Liver (tissue), 8 donors: ENCODE measurements at regions not wholly inside any gene's neighbourhood (a gene's known extent, or its start where the extent isn't known, plus 50 kb on each side); places are given as distances from the start of the nearest gene placed in this dataset.

Source experiments
- DNase-seq: peaks from one replicate; pipeline ENCODE4 v3.0.0-alpha.2; 2017; ENCODE audit warnings: low spot score
- H3K27ac ChIP-seq, 2 donors: one replicate each; pipeline ENCODE4 v1.7.0; 2013; ENCODE audit warnings: inconsistent platforms in 2 of 2, low read length in 2 of 2, control low read depth in 1 of 2, low read depth in 1 of 2, mild to moderate bottlenecking in 1 of 2
- H3K27me3 ChIP-seq, 4 donors: one replicate each; pipeline versions ENCODE4 v1.6.1 to v1.7.0; 2013; ENCODE audit warnings: low read length in 3 of 4, inconsistent platforms in 1 of 4, mild to moderate bottlenecking in 1 of 4, moderate library complexity in 1 of 4; ENCODE audit not compliant: control insufficient read depth in 4 of 4, insufficient read depth in 4 of 4
- H3K36me3 ChIP-seq, 4 donors: one replicate each; pipeline versions ENCODE4 v1.6.1 to v1.7.0; 2013; ENCODE audit warnings: low read length in 3 of 4, mild to moderate bottlenecking in 3 of 4, low read depth in 1 of 4, moderate library complexity in 1 of 4; ENCODE audit not compliant: control insufficient read depth in 4 of 4, insufficient read depth in 3 of 4
- H3K4me1 ChIP-seq, 4 donors: one replicate each; pipeline versions ENCODE4 v1.6.1 to v1.7.0; 2013; ENCODE audit warnings: low read length in 3 of 4, mild to moderate bottlenecking in 3 of 4, moderate library complexity in 1 of 4; ENCODE audit not compliant: control insufficient read depth in 4 of 4, insufficient read depth in 4 of 4
- H3K4me3 ChIP-seq, 3 donors: one replicate each; pipeline versions ENCODE4 v1.6.1 to v1.7.0; 2013; ENCODE audit warnings: low read length in 3 of 3, control low read depth in 1 of 3, low read depth in 1 of 3, mild to moderate bottlenecking in 1 of 3
- H3K9ac ChIP-seq, 2 donors: one replicate each; pipeline ENCODE4 v1.7.0; 2013; ENCODE audit warnings: low read length in 2 of 2, mild to moderate bottlenecking in 2 of 2, moderate library complexity in 2 of 2, control low read depth in 1 of 2, low read depth in 1 of 2
- H3K9me3 ChIP-seq, 4 donors: one replicate each; pipeline versions ENCODE4 v1.6.1 to v1.7.0; 2013; ENCODE audit warnings: low read length in 3 of 4; ENCODE audit not compliant: control insufficient read depth in 4 of 4
- EGR1 ChIP-seq, 2 donors: IDR thresholded peaks; 2 replicates each; pipeline ENCODE4 v1.6.1; 2016 to 2018; ENCODE audit warnings: antibody characterized with exemption in 2 of 2, low read depth in 2 of 2
- FOXA1 ChIP-seq: IDR thresholded peaks from 2 replicates; pipeline ENCODE4 v1.6.1; 2016; ENCODE audit warnings: antibody characterized with exemption
- FOXA2 ChIP-seq: IDR thresholded peaks from 2 replicates; pipeline ENCODE4 v1.6.1; 2016; ENCODE audit warnings: antibody characterized with exemption
- GABPA ChIP-seq, 2 donors: IDR thresholded peaks in 1 of 2; conservative IDR thresholded peaks in 1 of 2; 2 replicates each; pipeline ENCODE4 v1.6.1; 2016; ENCODE audit warnings: antibody characterized with exemption in 2 of 2, mild to moderate bottlenecking in 1 of 2, moderate library complexity in 1 of 2
- HNF4A ChIP-seq, 2 donors: conservative IDR thresholded peaks; 2 replicates each; pipeline ENCODE4 v1.6.1; 2016; ENCODE audit warnings: antibody characterized with exemption in 2 of 2, mild to moderate bottlenecking in 2 of 2
- HNF4G ChIP-seq: IDR thresholded peaks from 2 replicates; pipeline ENCODE4 v1.6.1; 2016; ENCODE audit warnings: antibody characterized with exemption
- JUND ChIP-seq, 2 donors: IDR thresholded peaks; 2 replicates each; pipeline ENCODE4 v1.6.1; 2016; ENCODE audit warnings: antibody characterized with exemption in 2 of 2
- MAX ChIP-seq: IDR thresholded peaks from 2 replicates; pipeline ENCODE4 v1.6.1; 2016; ENCODE audit warnings: antibody characterized with exemption
- NR2F2 ChIP-seq: IDR thresholded peaks from 2 replicates; pipeline ENCODE4 v1.6.1; 2016; ENCODE audit warnings: antibody characterized with exemption
- RAD21 ChIP-seq, 2 donors: IDR thresholded peaks; 2 replicates each; pipeline ENCODE4 v1.6.1; 2016; ENCODE audit warnings: antibody characterized with exemption in 2 of 2, mild to moderate bottlenecking in 2 of 2
- REST ChIP-seq: IDR thresholded peaks from 2 replicates; pipeline ENCODE4 v1.6.1; 2016; ENCODE audit warnings: antibody characterized with exemption, mild to moderate bottlenecking
- RXRA ChIP-seq, 2 donors: IDR thresholded peaks; 2 replicates each; pipeline ENCODE4 v1.6.1; 2017 to 2018; ENCODE audit warnings: antibody characterized with exemption in 2 of 2, mild to moderate bottlenecking in 1 of 2
- SP1 ChIP-seq: IDR thresholded peaks from 2 replicates; pipeline ENCODE4 v1.6.1; 2018; ENCODE audit warnings: antibody characterized with exemption, mild to moderate bottlenecking
- TAF1 ChIP-seq: conservative IDR thresholded peaks from 2 replicates; pipeline ENCODE4 v1.6.1; 2016; ENCODE audit warnings: antibody characterized with exemption, mild to moderate bottlenecking
- YY1 ChIP-seq: IDR thresholded peaks from 2 replicates; pipeline ENCODE4 v1.6.1; 2016; ENCODE audit warnings: antibody characterized with exemption, mild to moderate bottlenecking
- WGBS: extraction: QIAGEN DNeasy Blood & Tissue Kit; methylation state at CpG from one replicate; pipeline ENCODE4 v1.1.7; 2013; 5-methylcytosine and 5-hydroxymethylcytosine counted together
- TF ChIP-seq, protein P1 (sequence below): fragments of 150-350 bp; IDR thresholded peaks from 2 replicates; pipeline ENCODE4 v1.5.1; 2017; ENCODE audit warnings: improper control_type of control experiment, low read depth, low read length; ENCODE audit not compliant: missing input control
- TF ChIP-seq, protein P2 (sequence below): IDR thresholded peaks from 2 replicates; pipeline ENCODE4 v1.6.1; 2016; ENCODE audit warnings: antibody characterized with exemption
- TF ChIP-seq, protein P3 (sequence below): IDR thresholded peaks from 2 replicates; pipeline ENCODE4 v1.6.1; 2016; ENCODE audit warnings: antibody characterized with exemption
- donor health status: healthy.
- donor health status: healthy.
- donor health status: healthy.
- donor health status: healthy.
- donor health status: healthy.

DNA sequence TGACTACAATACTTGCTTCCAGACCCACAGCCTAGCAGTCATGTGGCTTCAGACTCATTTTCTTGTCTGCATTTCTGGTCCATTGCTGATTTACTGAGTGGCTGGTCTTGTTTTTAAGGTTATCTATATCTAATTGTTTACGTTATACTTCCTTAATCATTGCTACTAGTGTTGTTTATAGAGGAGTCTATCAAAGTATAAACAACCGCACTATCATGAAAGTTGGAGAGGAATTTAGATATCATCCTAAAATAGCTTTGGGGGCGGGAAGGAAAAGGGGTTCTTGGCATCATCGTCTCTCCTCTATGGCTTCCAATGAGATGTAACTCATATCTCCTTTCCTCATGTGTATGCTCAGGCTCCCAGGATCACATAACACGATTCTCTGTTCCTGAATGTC, 372.1 kb upstream of the PBX1 start:
- no peak overlapping the region for H3K4me3 ChIP-seq
- no peaks in the 10 kb centered on the region for H3K36me3 ChIP-seq
- no peak overlapping the region for H3K27ac ChIP-seq
- TF ChIP-seq FOXA2, result no peak
- TF ChIP-seq, protein P1, sequence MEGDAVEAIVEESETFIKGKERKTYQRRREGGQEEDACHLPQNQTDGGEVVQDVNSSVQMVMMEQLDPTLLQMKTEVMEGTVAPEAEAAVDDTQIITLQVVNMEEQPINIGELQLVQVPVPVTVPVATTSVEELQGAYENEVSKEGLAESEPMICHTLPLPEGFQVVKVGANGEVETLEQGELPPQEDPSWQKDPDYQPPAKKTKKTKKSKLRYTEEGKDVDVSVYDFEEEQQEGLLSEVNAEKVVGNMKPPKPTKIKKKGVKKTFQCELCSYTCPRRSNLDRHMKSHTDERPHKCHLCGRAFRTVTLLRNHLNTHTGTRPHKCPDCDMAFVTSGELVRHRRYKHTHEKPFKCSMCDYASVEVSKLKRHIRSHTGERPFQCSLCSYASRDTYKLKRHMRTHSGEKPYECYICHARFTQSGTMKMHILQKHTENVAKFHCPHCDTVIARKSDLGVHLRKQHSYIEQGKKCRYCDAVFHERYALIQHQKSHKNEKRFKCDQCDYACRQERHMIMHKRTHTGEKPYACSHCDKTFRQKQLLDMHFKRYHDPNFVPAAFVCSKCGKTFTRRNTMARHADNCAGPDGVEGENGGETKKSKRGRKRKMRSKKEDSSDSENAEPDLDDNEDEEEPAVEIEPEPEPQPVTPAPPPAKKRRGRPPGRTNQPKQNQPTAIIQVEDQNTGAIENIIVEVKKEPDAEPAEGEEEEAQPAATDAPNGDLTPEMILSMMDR, result no peak
- no peak for TF ChIP-seq EGR1 (IDR thresholded peaks at IDR 0.05; ENCODE audit: low read depth in 2 of 2)
- no peak for TF ChIP-seq GABPA (IDR thresholded peaks at IDR 0.05 in 1 of 2, conservative IDR thresholded peaks at IDR 0.05 in 1 of 2)
- no peak for TF ChIP-seq REST
- TF ChIP-seq, protein P2, sequence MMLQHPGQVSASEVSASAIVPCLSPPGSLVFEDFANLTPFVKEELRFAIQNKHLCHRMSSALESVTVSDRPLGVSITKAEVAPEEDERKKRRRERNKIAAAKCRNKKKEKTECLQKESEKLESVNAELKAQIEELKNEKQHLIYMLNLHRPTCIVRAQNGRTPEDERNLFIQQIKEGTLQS, result no peak
- no peak for TF ChIP-seq YY1
- no peak for TF ChIP-seq RAD21 (IDR thresholded peaks at IDR 0.05)
- TF ChIP-seq NR2F2, result no peak
- no peak for TF ChIP-seq HNF4G
- TF ChIP-seq SP1, result no peak
- no peak for TF ChIP-seq RXRA (IDR thresholded peaks at IDR 0.05)
- no peak for TF ChIP-seq MAX
- TF ChIP-seq JUND (IDR thresholded peaks at IDR 0.05), result no peak
- no peak for TF ChIP-seq FOXA1
- no peak for TF ChIP-seq TAF1
- TF ChIP-seq, protein P3, sequence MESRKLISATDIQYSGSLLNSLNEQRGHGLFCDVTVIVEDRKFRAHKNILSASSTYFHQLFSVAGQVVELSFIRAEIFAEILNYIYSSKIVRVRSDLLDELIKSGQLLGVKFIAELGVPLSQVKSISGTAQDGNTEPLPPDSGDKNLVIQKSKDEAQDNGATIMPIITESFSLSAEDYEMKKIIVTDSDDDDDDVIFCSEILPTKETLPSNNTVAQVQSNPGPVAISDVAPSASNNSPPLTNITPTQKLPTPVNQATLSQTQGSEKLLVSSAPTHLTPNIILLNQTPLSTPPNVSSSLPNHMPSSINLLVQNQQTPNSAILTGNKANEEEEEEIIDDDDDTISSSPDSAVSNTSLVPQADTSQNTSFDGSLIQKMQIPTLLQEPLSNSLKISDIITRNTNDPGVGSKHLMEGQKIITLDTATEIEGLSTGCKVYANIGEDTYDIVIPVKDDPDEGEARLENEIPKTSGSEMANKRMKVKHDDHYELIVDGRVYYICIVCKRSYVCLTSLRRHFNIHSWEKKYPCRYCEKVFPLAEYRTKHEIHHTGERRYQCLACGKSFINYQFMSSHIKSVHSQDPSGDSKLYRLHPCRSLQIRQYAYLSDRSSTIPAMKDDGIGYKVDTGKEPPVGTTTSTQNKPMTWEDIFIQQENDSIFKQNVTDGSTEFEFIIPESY, result no peak
- TF ChIP-seq HNF4A (conservative IDR thresholded peaks at IDR 0.05), result no peak
- no peak overlapping the region for H3K9ac ChIP-seq
- 70% methylated on average over 5 of the region's 5 CpGs for WGBS
- no peak for DNase-seq
- no peaks in the 10 kb centered on the region for H3K4me1 ChIP-seq
- no peaks in the 10 kb centered on the region for H3K27me3 ChIP-seq
- H3K9me3 ChIP-seq, result no peaks in the 10 kb centered on the region

- Histone ChIP-seq H3K36me3 (no peaks in the 10 kb centered on the region), H3K27ac (no peak overlapping the region), H3K4me1 (no peaks in the 10 kb centered on the region), H3K4me3 (no peak overlapping the region), H3K27me3 (no peaks in the 10 kb centered on the region), H3K9ac (no peak overlapping the region), H3K9me3 (no peaks in the 10 kb centered on the region)
- DNase-seq, result no peak
- 25% methylated on average over 4 of the region's 4 CpGs for WGBS
- TF ChIP-seq SP1 (no peak), YY1 (no peak), FOXA1 (no peak), RXRA (IDR thresholded peaks at IDR 0.05) (no peak), FOXA2 (no peak), HNF4A (conservative IDR thresholded peaks at IDR 0.05) (no peak), RAD21 (IDR thresholded peaks at IDR 0.05) (no peak), EGR1 (IDR thresholded peaks at IDR 0.05; ENCODE audit: low read depth in 2 of 2) (no peak)
- TF ChIP-seq, protein P2, result no peak
- TF ChIP-seq, protein P3, result no peak
- TF ChIP-seq, protein P1, result no peak
Measured at GRCh38 chr1:164188497-164188896, 370.5 kb upstream of the PBX1 start.
